ENCODE measurements at regions not wholly inside any gene's neighbourhood (a gene's known extent, or its start where the extent isn't known, plus 50 kb on each side); places are given as distances from the start of the nearest gene placed in this dataset.

DNA sequence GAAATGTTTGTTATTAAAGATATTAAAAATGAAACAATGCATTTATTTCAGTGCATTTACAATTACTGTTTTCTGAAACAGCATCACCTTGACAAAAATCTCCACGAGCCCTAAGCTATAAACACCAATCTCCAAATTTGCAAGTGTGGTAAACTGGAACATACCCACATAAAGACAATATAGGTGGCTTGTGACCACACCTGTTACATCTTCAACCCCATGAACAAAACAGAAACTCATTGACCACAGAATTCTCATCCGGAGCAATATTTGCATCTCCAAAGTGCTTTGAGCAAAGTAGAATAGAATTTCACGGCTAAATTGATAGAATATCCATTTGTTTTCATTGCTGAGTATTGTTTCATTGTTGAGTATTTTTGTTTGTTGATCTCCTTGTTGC, 375.2 kb upstream of the FLRT2 start:
- Histone ChIP-seq H2AFZ (no peak overlapping the region), H3K4me2 (ENCODE audit: unreplicated experiment) (no peak overlapping the region), H3K9ac (no peak overlapping the region), H3K9me3 (ENCODE audit: low read depth) (no peaks in the 10 kb centered on the region), H4K20me1 (ENCODE audit: insufficient read depth) (no peaks in the 10 kb centered on the region), H3K4me1 (ENCODE audit: insufficient read depth) (no peaks in the 10 kb centered on the region), H3K4me3 (no peak overlapping the region), H3K79me2 (ENCODE audit: insufficient read depth) (no peaks in the 10 kb centered on the region), H3K9me2 (ENCODE audit: insufficient read depth) (no peaks in the 10 kb centered on the region), H3K27ac (no peak overlapping the region), H3K27me3 (replicated peaks; ENCODE audit: insufficient read depth) (no peaks in the 10 kb centered on the region), H3F3A (ENCODE audit: insufficient read depth) (no peaks in the 10 kb centered on the region), H3K36me3 (ENCODE audit: low read depth) (no peaks in the 10 kb centered on the region)
- DNase-seq, result no peak
- no peak for TF ChIP-seq EZH2 (IDR thresholded peaks at IDR 0.05; ENCODE audit: insufficient read depth, poor library complexity, severe bottlenecking)
- in situ Hi-C loops (cut with MboI), result no loop called here
- WGBS, 2 experiments (ENCODE audit: low coverage in 1 of 2, low lambda C conversion rate in 2 of 2, missing lambda C conversion rate in 2 of 2), result 53 to 59% methylated on average over 3 of the region's 3 CpGs

GRCh38 chr14:85156319-85156718, 373.6 kb upstream of the FLRT2 start:
- in situ Hi-C loops (cut with MboI), result no loop called here
- no peak for TF ChIP-seq EZH2 (IDR thresholded peaks at IDR 0.05; ENCODE audit: insufficient read depth, poor library complexity, severe bottlenecking)
- no peak for TF ChIP-seq EZH2phosphoT487 (IDR thresholded peaks at IDR 0.05; ENCODE audit: insufficient read depth, low read depth)
- H2AFZ ChIP-seq, result no peak overlapping the region

GRCh38 chr14:85159726-85160125, 370.2 kb upstream of the FLRT2 start:
- DNase-seq, result no peak
- H2AFZ ChIP-seq, result no peak overlapping the region
- no peaks in the 10 kb centered on the region for H3K27me3 ChIP-seq (replicated peaks; ENCODE audit: insufficient read depth)
- H3K4me3 ChIP-seq, result no peak overlapping the region
- H3K4me2 ChIP-seq (ENCODE audit: unreplicated experiment), result no peak overlapping the region
- H3K9me2 ChIP-seq (ENCODE audit: insufficient read depth), result no peaks in the 10 kb centered on the region
- no peaks in the 10 kb centered on the region for H3K79me2 ChIP-seq (ENCODE audit: insufficient read depth)
- in situ Hi-C loops (cut with MboI), result no loop called here
- no peak for TF ChIP-seq EZH2 (IDR thresholded peaks at IDR 0.05; ENCODE audit: insufficient read depth, poor library complexity, severe bottlenecking)
- TF ChIP-seq EZH2phosphoT487 (IDR thresholded peaks at IDR 0.05; ENCODE audit: insufficient read depth, low read depth), result no peak
- H4K20me1 ChIP-seq (ENCODE audit: insufficient read depth), result no peaks in the 10 kb centered on the region
- H3K4me1 ChIP-seq (ENCODE audit: insufficient read depth), result no peaks in the 10 kb centered on the region
- no peaks in the 10 kb centered on the region for H3F3A ChIP-seq (ENCODE audit: insufficient read depth)
- H3K9me3 ChIP-seq (ENCODE audit: low read depth), result no peaks in the 10 kb centered on the region
- no peak overlapping the region for H3K27ac ChIP-seq
- H3K36me3 ChIP-seq (ENCODE audit: low read depth), result no peaks in the 10 kb centered on the region
- H3K9ac ChIP-seq, result no peak overlapping the region

More at GRCh38 chr14:85156319-85156718, 373.6 kb upstream of the FLRT2 start:
- no peaks in the 10 kb centered on the region for H3K9me2 ChIP-seq (ENCODE audit: insufficient read depth)
- H3K4me2 ChIP-seq (ENCODE audit: unreplicated experiment), result no peak overlapping the region
- H3K4me3 ChIP-seq, result no peak overlapping the region
- no peaks in the 10 kb centered on the region for H3K27me3 ChIP-seq (replicated peaks; ENCODE audit: insufficient read depth)
- no peaks in the 10 kb centered on the region for H4K20me1 ChIP-seq (ENCODE audit: insufficient read depth)
- no peaks in the 10 kb centered on the region for H3K9me3 ChIP-seq (ENCODE audit: low read depth)
- H3K79me2 ChIP-seq (ENCODE audit: insufficient read depth), result no peaks in the 10 kb centered on the region
- H3F3A ChIP-seq (ENCODE audit: insufficient read depth), result no peaks in the 10 kb centered on the region
- no peak overlapping the region for H3K9ac ChIP-seq
- H3K36me3 ChIP-seq (ENCODE audit: low read depth), result no peaks in the 10 kb centered on the region
- H3K27ac ChIP-seq, result no peak overlapping the region
- DNase-seq, result no peak
- H3K4me1 ChIP-seq (ENCODE audit: insufficient read depth), result no peaks in the 10 kb centered on the region

- Histone ChIP-seq H3K4me2 (ENCODE audit: unreplicated experiment) (no peak overlapping the region), H3K27ac (no peak overlapping the region), H3K9me3 (ENCODE audit: low read depth) (no peaks in the 10 kb centered on the region), H4K20me1 (ENCODE audit: insufficient read depth) (no peaks in the 10 kb centered on the region), H3K79me2 (ENCODE audit: insufficient read depth) (no peaks in the 10 kb centered on the region), H3F3A (ENCODE audit: insufficient read depth) (no peaks in the 10 kb centered on the region), H3K9ac (no peak overlapping the region), H3K27me3 (replicated peaks; ENCODE audit: insufficient read depth) (no peaks in the 10 kb centered on the region), H3K36me3 (ENCODE audit: low read depth) (no peaks in the 10 kb centered on the region), H3K9me2 (ENCODE audit: insufficient read depth) (no peaks in the 10 kb centered on the region), H2AFZ (no peak overlapping the region), H3K4me3 (no peak overlapping the region), H3K4me1 (ENCODE audit: insufficient read depth) (peaks cover 11% of the 10 kb centered on the region)
- 61 to 62% methylated on average over 3 of the region's 3 CpGs for WGBS, 2 experiments (ENCODE audit: low coverage in 1 of 2, low lambda C conversion rate in 2 of 2, missing lambda C conversion rate in 2 of 2)
- in situ Hi-C loops (cut with MboI), result no loop called here
- DNase-seq, result no peak
- TF ChIP-seq EZH2phosphoT487 (IDR thresholded peaks at IDR 0.05; ENCODE audit: insufficient read depth, low read depth) (no peak), EZH2 (IDR thresholded peaks at IDR 0.05; ENCODE audit: insufficient read depth, poor library complexity, severe bottlenecking) (no peak)
Measured at GRCh38 chr14:85165094-85165493, 364.9 kb upstream of the FLRT2 start.

- no peaks in the 10 kb centered on the region for H3F3A ChIP-seq (ENCODE audit: insufficient read depth)
- in situ Hi-C loops (cut with MboI), result no loop called here
- no peak overlapping the region for H2AFZ ChIP-seq
- no peaks in the 10 kb centered on the region for H4K20me1 ChIP-seq (ENCODE audit: insufficient read depth)
- H3K9ac ChIP-seq, result no peak overlapping the region
- no peak overlapping the region for H3K4me2 ChIP-seq (ENCODE audit: unreplicated experiment)
- H3K79me2 ChIP-seq (ENCODE audit: insufficient read depth), result no peaks in the 10 kb centered on the region
- H3K9me3 ChIP-seq (ENCODE audit: low read depth), result no peaks in the 10 kb centered on the region
- no peak for TF ChIP-seq EZH2 (IDR thresholded peaks at IDR 0.05; ENCODE audit: insufficient read depth, poor library complexity, severe bottlenecking)
- no peak for DNase-seq
- H3K27me3 ChIP-seq (replicated peaks; ENCODE audit: insufficient read depth), result no peaks in the 10 kb centered on the region
- H3K27ac ChIP-seq, result no peak overlapping the region
- H3K36me3 ChIP-seq (ENCODE audit: low read depth), result no peaks in the 10 kb centered on the region
- no peak overlapping the region for H3K4me3 ChIP-seq
- no peaks in the 10 kb centered on the region for H3K9me2 ChIP-seq (ENCODE audit: insufficient read depth)
- peaks cover 11% of the 10 kb centered on the region for H3K4me1 ChIP-seq (ENCODE audit: insufficient read depth)
Measured at GRCh38 chr14:85169381-85169780, 360.6 kb upstream of the FLRT2 start.
